ENCODE measurements at regions not wholly inside any gene's neighbourhood (a gene's known extent, or its start where the extent isn't known, plus 50 kb on each side); places are given as distances from the start of the nearest gene placed in this dataset.
"Not testable (repeated sequence)": the region's sequence is repeated elsewhere in the genome, so short reads cannot be mapped to it uniquely, and the experiment has no call there.

- no peak for ATAC-seq
- no peaks in the 10 kb centered on the region for H3K36me3 ChIP-seq (ENCODE audit: insufficient read depth in 1 of 2, low read depth in 1 of 2)
- no peak for DNase-seq
- no peak overlapping the region for H3K27ac ChIP-seq
- H3K4me1 ChIP-seq, result no peaks in the 10 kb centered on the region
- intact Hi-C loops (cut with DNase I), result no loop called here
- H3K9me3 ChIP-seq, result no peaks in the 10 kb centered on the region
- no peak overlapping the region for H3K4me3 ChIP-seq
- no peaks in the 10 kb centered on the region for H3K27me3 ChIP-seq (ENCODE audit: insufficient read depth in 3 of 3, low read length in 2 of 3)
- TF ChIP-seq CTCF (IDR thresholded peaks at IDR 0.05), result no peak
Measured at GRCh38 chr7:42642699-42643098, 269.2 kb downstream of the C7orf25 start.

- Histone ChIP-seq H3K4me3 (no peak overlapping the region), H3K27ac (no peak overlapping the region), H3K4me1 (no peaks in the 10 kb centered on the region), H3K27me3 (ENCODE audit: insufficient read depth in 3 of 3, low read length in 2 of 3) (no peaks in the 10 kb centered on the region), H3K9me3 (no peaks in the 10 kb centered on the region), H3K36me3 (ENCODE audit: insufficient read depth in 1 of 2, low read depth in 1 of 2) (no peaks in the 10 kb centered on the region)
- TF ChIP-seq CTCF (IDR thresholded peaks at IDR 0.05), result no peak
- DNase-seq (no peak), ATAC-seq (no peak)
- 74 to 81% (median 75%) methylated on average over 5 of the region's 5 CpGs for WGBS, 3 donors
- intact Hi-C loops (cut with DNase I), result no loop called here
Measured at GRCh38 chr7:42639930-42640329, 271.9 kb downstream of the C7orf25 start.

- DNase-seq; H3K4me3 ChIP-seq; H3K27ac ChIP-seq; intact Hi-C loops (cut with DNase I); ATAC-seq; H3K36me3 ChIP-seq (ENCODE audit: insufficient read depth in 1 of 2, low read depth in 1 of 2); H3K4me1 ChIP-seq; H3K9me3 ChIP-seq; H3K27me3 ChIP-seq (ENCODE audit: insufficient read depth in 3 of 3, low read length in 2 of 3): not testable (repeated sequence)
- 75 to 82% (median 79%) methylated on average over 11 of the region's 11 CpGs for WGBS, 3 donors
Measured at GRCh38 chr7:42636380-42636779, 275.5 kb downstream of the C7orf25 start.

GRCh38 chr7:42628054-42628453 is 283.8 kb downstream of the C7orf25 start:
- intact Hi-C loops (cut with DNase I), result no loop called here
- WGBS, 3 donors, result 36 to 46% (median 38%) methylated on average over 4 of the region's 4 CpGs
- Histone ChIP-seq H3K4me1 (no peaks in the 10 kb centered on the region), H3K27me3 (ENCODE audit: insufficient read depth in 3 of 3, low read length in 2 of 3) (no peaks in the 10 kb centered on the region), H3K27ac (no peak overlapping the region), H3K9me3 (no peaks in the 10 kb centered on the region), H3K36me3 (ENCODE audit: insufficient read depth in 1 of 2, low read depth in 1 of 2) (no peaks in the 10 kb centered on the region), H3K4me3 (no peak overlapping the region)
- ATAC-seq (no peak), DNase-seq (no peak)
- TF ChIP-seq CTCF (IDR thresholded peaks at IDR 0.05), result no peak

GRCh38 chr7:42627626-42628025 is 284.2 kb downstream of the C7orf25 start:
- Histone ChIP-seq H3K9me3 (no peaks in the 10 kb centered on the region), H3K4me3 (no peak overlapping the region), H3K4me1 (no peaks in the 10 kb centered on the region), H3K27ac (no peak overlapping the region), H3K27me3 (ENCODE audit: insufficient read depth in 3 of 3, low read length in 2 of 3) (no peaks in the 10 kb centered on the region), H3K36me3 (ENCODE audit: insufficient read depth in 1 of 2, low read depth in 1 of 2) (no peaks in the 10 kb centered on the region)
- ATAC-seq (no peak), DNase-seq (no peak)
- TF ChIP-seq CTCF (IDR thresholded peaks at IDR 0.05), result no peak
- intact Hi-C loops (cut with DNase I), result no loop called here
- 41 to 52% (median 44%) methylated on average over 3 of the region's 3 CpGs for WGBS, 3 donors
